Epithelial cell of esophagus (primary cell): ENCODE measurements at regions not wholly inside any gene's neighbourhood (a gene's known extent, or its start where the extent isn't known, plus 50 kb on each side); places are given as distances from the start of the nearest gene placed in this dataset.

ENCODE experiments used
- DNase-seq: peaks from one replicate; pipeline ENCODE4 v3.0.0; 2010; ENCODE audit warnings: low read depth
- H3K4me3 ChIP-seq: 2 replicates; pipeline ENCODE4 v1.5.1; 2011; ENCODE audit warnings: mild to moderate bottlenecking, low read length, control low read depth
- TF ChIP-seq, protein P1 (sequence below): IDR thresholded peaks from 2 replicates; pipeline ENCODE4 v1.5.1; 2011; ENCODE audit warnings: low read depth, mild to moderate bottlenecking, low read length, control low read depth, inconsistent platforms; ENCODE audit not compliant: insufficient read depth; ENCODE audit errors: missing control alignments

DNA sequence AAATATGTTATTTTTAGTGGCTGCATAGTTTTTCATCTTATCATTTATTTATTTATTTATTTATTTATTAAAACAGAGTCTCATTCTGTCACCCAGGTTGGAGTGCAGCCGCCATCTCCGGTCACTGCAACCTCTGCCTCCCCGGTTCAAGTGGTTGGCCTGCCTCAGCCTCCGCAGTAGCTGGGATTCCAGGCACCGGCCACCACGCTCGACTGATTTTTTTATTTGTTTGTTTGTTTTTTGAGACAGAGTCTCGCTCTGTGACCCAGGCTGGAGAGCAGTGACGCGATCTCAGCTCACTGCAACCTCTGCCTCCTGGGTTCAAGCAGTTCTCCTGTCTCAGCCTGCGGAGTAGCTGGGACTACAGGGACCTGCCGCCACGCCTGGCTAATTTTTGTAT, 262.9 kb upstream of the DDI1 start:
- H3K4me3 ChIP-seq: no peak overlapping the region
- no peak for DNase-seq
- TF ChIP-seq, protein P1, sequence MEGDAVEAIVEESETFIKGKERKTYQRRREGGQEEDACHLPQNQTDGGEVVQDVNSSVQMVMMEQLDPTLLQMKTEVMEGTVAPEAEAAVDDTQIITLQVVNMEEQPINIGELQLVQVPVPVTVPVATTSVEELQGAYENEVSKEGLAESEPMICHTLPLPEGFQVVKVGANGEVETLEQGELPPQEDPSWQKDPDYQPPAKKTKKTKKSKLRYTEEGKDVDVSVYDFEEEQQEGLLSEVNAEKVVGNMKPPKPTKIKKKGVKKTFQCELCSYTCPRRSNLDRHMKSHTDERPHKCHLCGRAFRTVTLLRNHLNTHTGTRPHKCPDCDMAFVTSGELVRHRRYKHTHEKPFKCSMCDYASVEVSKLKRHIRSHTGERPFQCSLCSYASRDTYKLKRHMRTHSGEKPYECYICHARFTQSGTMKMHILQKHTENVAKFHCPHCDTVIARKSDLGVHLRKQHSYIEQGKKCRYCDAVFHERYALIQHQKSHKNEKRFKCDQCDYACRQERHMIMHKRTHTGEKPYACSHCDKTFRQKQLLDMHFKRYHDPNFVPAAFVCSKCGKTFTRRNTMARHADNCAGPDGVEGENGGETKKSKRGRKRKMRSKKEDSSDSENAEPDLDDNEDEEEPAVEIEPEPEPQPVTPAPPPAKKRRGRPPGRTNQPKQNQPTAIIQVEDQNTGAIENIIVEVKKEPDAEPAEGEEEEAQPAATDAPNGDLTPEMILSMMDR: no peak

GRCh38 chr11:103779054-103779453, 257.4 kb upstream of the DDI1 start:
- TF ChIP-seq, protein P1: no peak
- DNase-seq: peak; percentile 88
- H3K4me3 ChIP-seq: no peak overlapping the region

DNA sequence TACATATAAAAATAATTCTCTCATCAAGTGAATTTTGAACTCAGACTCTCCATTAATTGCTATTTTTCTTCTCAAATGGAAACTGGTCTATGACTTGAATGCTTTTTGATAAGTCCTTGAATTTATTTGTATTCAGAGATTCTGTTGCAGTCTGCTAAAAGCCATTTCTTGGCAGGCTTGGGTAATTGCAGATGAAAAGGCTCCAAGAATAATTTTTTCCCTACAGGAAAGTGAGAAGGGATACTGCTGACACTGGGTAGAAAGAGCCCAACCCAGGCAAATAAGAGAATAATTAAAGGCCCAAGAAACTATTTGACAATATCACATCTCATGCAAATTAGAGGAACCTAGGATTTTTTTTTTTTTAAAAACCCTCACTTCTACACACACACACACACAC, 246.5 kb upstream of the DDI1 start:
- no peak for DNase-seq
- H3K4me3 ChIP-seq: no peak overlapping the region
- TF ChIP-seq, protein P1: no peak

- TF ChIP-seq, protein P1: no peak
- no peak for DNase-seq
- H3K4me3 ChIP-seq: no peak overlapping the region
Measured at GRCh38 chr11:103792981-103793468, 243.4 kb upstream of the DDI1 start.

DNA sequence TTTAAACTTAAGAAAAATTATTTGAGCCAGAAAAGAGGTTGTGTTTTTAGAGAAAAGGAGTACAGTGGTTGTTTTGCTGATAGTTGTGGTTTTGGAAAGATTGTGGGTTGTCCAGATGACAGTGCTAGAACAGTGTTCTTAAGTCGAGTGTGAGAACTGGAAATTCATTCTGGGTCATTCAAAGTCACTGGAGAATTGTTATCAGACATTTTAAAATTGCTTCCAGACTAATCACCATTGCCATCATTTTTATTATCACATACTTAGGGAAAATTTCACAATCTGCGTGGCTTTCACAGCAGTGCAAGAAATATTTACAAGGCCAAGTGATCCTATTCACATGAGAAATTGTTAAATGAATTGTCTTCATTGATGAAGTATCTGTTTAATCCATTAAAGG, 242.2 kb upstream of the DDI1 start:
- TF ChIP-seq, protein P1: no peak
- H3K4me3 ChIP-seq: no peak overlapping the region
- DNase-seq: no peak

DNA sequence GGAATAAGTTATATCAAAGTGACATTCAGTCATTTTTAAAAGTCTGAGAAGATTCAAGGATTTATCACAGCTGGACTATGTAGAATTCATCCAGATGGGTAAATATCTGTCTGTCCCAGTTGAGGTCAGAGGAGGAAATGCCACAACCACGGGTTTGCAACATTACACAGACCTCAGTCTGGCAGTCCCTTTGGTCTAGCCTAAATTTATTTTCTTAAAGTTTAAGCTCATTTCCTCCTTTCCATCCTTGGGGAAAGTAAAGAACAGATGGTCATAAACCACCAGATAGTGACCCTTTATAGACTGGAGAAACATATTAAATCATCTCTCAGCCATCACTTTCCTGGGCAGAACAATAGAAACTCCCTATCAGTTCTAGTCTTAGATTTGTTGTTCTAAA, 238.4 kb upstream of the DDI1 start:
- TF ChIP-seq, protein P1: no peak
- DNase-seq: no peak
- no peak overlapping the region for H3K4me3 ChIP-seq

- TF ChIP-seq, protein P1: no peak
- no peak overlapping the region for H3K4me3 ChIP-seq
- DNase-seq: no peak
Measured at GRCh38 chr11:103798446-103798845, 238.0 kb upstream of the DDI1 start.
